Activated CD8-positive, alpha-beta memory T cell treated with anti-CD3 and anti-CD28 coated beads, Interleukin-2, amount 50 U/mL, for 1 hour (primary cell): ENCODE measurements at regions not wholly inside any gene's neighbourhood (a gene's known extent, or its start where the extent isn't known, plus 50 kb on each side); places are given as distances from the start of the nearest gene placed in this dataset.
"Not testable (repeated sequence)": the region's sequence is repeated elsewhere in the genome, so short reads cannot be mapped to it uniquely, and the experiment has no call there.

Source experiments
- DNase-seq: peaks from one replicate; pipeline ENCODE4 v3.0.0-alpha.2; 2020; ENCODE audit errors: extremely low read depth

GRCh38 chr4:81375745-81376144 lies 96.0 kb downstream of the RASGEF1B start:
- no peak for DNase-seq

GRCh38 chr4:81369886-81370285 lies 101.8 kb downstream of the RASGEF1B start:
- DNase-seq = no peak

- no peak for DNase-seq
These were observed 104.9 kb downstream of the RASGEF1B start for GRCh38 chr4:81366779-81367178.

GRCh38 chr4:81360737-81361136 lies 111.0 kb downstream of the RASGEF1B start:
- DNase-seq = no peak

- no peak for DNase-seq
These were observed 112.5 kb downstream of the RASGEF1B start for GRCh38 chr4:81359207-81359606.

GRCh38 chr4:81358154-81358553 lies 113.6 kb downstream of the RASGEF1B start:
- DNase-seq = no peak

- no peak for DNase-seq
These were observed 115.1 kb downstream of the RASGEF1B start for GRCh38 chr4:81356621-81357020.

- no peak for DNase-seq
These were observed 116.6 kb downstream of the RASGEF1B start for GRCh38 chr4:81355136-81355535.

GRCh38 chr4:81353861-81354260 lies 117.8 kb downstream of the RASGEF1B start:
- no peak for DNase-seq

- no peak for DNase-seq
These were observed 119.3 kb downstream of the RASGEF1B start for GRCh38 chr4:81352446-81352835.

- DNase-seq = peak; percentile 17
These were observed 119.9 kb downstream of the RASGEF1B start for GRCh38 chr4:81351654-81352445.

- DNase-seq = no peak
These were observed 121.7 kb downstream of the RASGEF1B start for GRCh38 chr4:81350040-81350439.

- DNase-seq = no peak
These were observed 123.0 kb downstream of the RASGEF1B start for GRCh38 chr4:81348778-81349094.

- DNase-seq = no peak
These were observed 123.5 kb downstream of the RASGEF1B start for GRCh38 chr4:81348086-81348777.

- DNase-seq = no peak
These were observed 125.0 kb downstream of the RASGEF1B start for GRCh38 chr4:81346719-81347118.

- DNase-seq = no peak
These were observed 128.2 kb downstream of the RASGEF1B start for GRCh38 chr4:81343536-81343935.

- DNase-seq = no peak
These were observed 128.0 kb upstream of the PRKG2 start for GRCh38 chr4:81343046-81343445.

- DNase-seq = no peak
These were observed 122.2 kb upstream of the PRKG2 start for GRCh38 chr4:81337211-81337610.

GRCh38 chr4:81335122-81335912 lies 120.3 kb upstream of the PRKG2 start:
- DNase-seq = no peak

GRCh38 chr4:81330018-81330417 lies 115.0 kb upstream of the PRKG2 start:
- DNase-seq = no peak

GRCh38 chr4:81326581-81326980 lies 111.6 kb upstream of the PRKG2 start:
- DNase-seq = no peak

- not testable (repeated sequence) for DNase-seq
These were observed 109.6 kb upstream of the PRKG2 start for GRCh38 chr4:81324594-81324993.

- DNase-seq = no peak
These were observed 104.6 kb upstream of the PRKG2 start for GRCh38 chr4:81319657-81320056.
